HEK293 (cell line): ENCODE measurements at regions not wholly inside any gene's neighbourhood (a gene's known extent, or its start where the extent isn't known, plus 50 kb on each side); places are given as distances from the start of the nearest gene placed in this dataset.

ENCODE experiments used
- TCF7L2 ChIP-seq: IDR thresholded peaks from 2 replicates; pipeline ENCODE4 v1.6.1; 2011; ENCODE audit warnings: low read depth, mild to moderate bottlenecking, inconsistent platforms, low read length, moderate library complexity, borderline replicate concordance
- ZSCAN30 ChIP-seq: fragments of 450-650 bp; IDR thresholded peaks from 2 replicates; pipeline ENCODE4 v1.5.1; 2018; ENCODE audit warnings: missing biosample characterization, mild to moderate bottlenecking, missing genetic modification characterization, moderate library complexity

- no peak for TF ChIP-seq TCF7L2
- no peak for TF ChIP-seq ZSCAN30 (tag by site-specific recombination)
These were observed 176.4 kb downstream of the AHR start for GRCh38 chr7:17474724-17475344.
